ENCODE measurements at regions not wholly inside any gene's neighbourhood (a gene's known extent, or its start where the extent isn't known, plus 50 kb on each side); places are given as distances from the start of the nearest gene placed in this dataset.

DNA sequence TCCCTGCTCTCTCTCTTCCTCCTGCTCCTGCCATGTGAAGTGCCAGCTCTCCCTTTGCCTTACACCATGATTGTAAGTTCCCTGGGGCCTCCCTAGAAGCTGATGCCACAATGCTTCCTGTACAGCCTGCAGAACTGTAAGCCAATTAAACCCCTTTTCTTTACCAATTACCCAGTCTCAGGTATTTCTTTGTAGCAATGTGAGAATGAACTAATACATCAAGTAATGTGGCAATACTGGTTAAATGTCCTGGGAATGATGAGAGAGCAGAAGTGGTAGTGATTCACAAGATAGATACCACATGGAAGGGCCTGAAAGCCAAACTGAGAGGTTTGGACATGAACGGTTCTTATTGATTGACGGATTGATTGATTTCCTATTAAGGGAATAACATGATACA lies 62.6 kb upstream of the IL12B start:
- TF ChIP-seq, protein P1, sequence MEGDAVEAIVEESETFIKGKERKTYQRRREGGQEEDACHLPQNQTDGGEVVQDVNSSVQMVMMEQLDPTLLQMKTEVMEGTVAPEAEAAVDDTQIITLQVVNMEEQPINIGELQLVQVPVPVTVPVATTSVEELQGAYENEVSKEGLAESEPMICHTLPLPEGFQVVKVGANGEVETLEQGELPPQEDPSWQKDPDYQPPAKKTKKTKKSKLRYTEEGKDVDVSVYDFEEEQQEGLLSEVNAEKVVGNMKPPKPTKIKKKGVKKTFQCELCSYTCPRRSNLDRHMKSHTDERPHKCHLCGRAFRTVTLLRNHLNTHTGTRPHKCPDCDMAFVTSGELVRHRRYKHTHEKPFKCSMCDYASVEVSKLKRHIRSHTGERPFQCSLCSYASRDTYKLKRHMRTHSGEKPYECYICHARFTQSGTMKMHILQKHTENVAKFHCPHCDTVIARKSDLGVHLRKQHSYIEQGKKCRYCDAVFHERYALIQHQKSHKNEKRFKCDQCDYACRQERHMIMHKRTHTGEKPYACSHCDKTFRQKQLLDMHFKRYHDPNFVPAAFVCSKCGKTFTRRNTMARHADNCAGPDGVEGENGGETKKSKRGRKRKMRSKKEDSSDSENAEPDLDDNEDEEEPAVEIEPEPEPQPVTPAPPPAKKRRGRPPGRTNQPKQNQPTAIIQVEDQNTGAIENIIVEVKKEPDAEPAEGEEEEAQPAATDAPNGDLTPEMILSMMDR (IDR thresholded peaks at IDR 0.05) = no peak
- no peak for TF ChIP-seq ZFX (IDR thresholded peaks at IDR 0.05; ENCODE audit: borderline replicate concordance)
